ENCODE measurements at regions not wholly inside any gene's neighbourhood (a gene's known extent, or its start where the extent isn't known, plus 50 kb on each side); places are given as distances from the start of the nearest gene placed in this dataset.
"Not testable (repeated sequence)": the region's sequence is repeated elsewhere in the genome, so short reads cannot be mapped to it uniquely, and the experiment has no call there.

GRCh38 chr13:63236667-63237396 is 1821.2 kb upstream of the PCDH20 start:
- H3K4me2 ChIP-seq (ENCODE audit: low read length); ATAC-seq; H3K9me3 ChIP-seq (ENCODE audit: control insufficient read depth in 1 of 2, insufficient read depth in 1 of 2, low read depth in 1 of 2, low read length in 2 of 2); H3K4me3 ChIP-seq (replicated peaks in 1 of 2; ENCODE audit: low read depth in 1 of 2, low read length in 2 of 2); H3K27ac ChIP-seq (ENCODE audit: low read depth, low read length); H2AFZ ChIP-seq (ENCODE audit: low read depth, low read length, poor library complexity, severe bottlenecking); DNase-seq (ENCODE audit: low read depth, low spot score); intact Hi-C loops (cut with micrococcal nuclease); RAD21 ChIA-PET (ENCODE audit: low non-redundant PET in 1 of 2, low total read pairs in 2 of 2, uncharacterized antibody in 2 of 2, unreplicated experiment in 2 of 2); H3K36me3 ChIP-seq (ENCODE audit: control insufficient read depth in 1 of 2, insufficient read depth in 2 of 2, low read length in 2 of 2); CTCF ChIA-PET; POLR2A ChIA-PET; H3K9me2 ChIP-seq (ENCODE audit: insufficient read depth); H4K20me1 ChIP-seq (ENCODE audit: insufficient read depth); H3K27me3 ChIP-seq (ENCODE audit: insufficient read depth, low read length); H3K9ac ChIP-seq (ENCODE audit: low read length); H3K4me1 ChIP-seq (ENCODE audit: control insufficient read depth in 1 of 2, insufficient read depth in 2 of 2, low read length in 2 of 2); H3K79me2 ChIP-seq (ENCODE audit: insufficient read depth, low read length); BruUV-seq (replicated peaks): not testable (repeated sequence)

GRCh38 chr13:63218596-63218995 is 1802.9 kb upstream of the PCDH20 start:
- H3K27me3 ChIP-seq (ENCODE audit: insufficient read depth, low read length); intact Hi-C loops (cut with micrococcal nuclease); H3K4me1 ChIP-seq (ENCODE audit: control insufficient read depth in 1 of 2, insufficient read depth in 2 of 2, low read length in 2 of 2); H3K27ac ChIP-seq (ENCODE audit: low read depth, low read length); H3K4me3 ChIP-seq (replicated peaks in 1 of 2; ENCODE audit: low read depth in 1 of 2, low read length in 2 of 2); DNase-seq (ENCODE audit: low read depth, low spot score); H3K9me2 ChIP-seq (ENCODE audit: insufficient read depth); H3K79me2 ChIP-seq (ENCODE audit: insufficient read depth, low read length); H3K9ac ChIP-seq (ENCODE audit: low read length); H3K36me3 ChIP-seq (ENCODE audit: control insufficient read depth in 1 of 2, insufficient read depth in 2 of 2, low read length in 2 of 2); POLR2A ChIA-PET; BruUV-seq (replicated peaks); H3K9me3 ChIP-seq (ENCODE audit: control insufficient read depth in 1 of 2, insufficient read depth in 1 of 2, low read depth in 1 of 2, low read length in 2 of 2); ATAC-seq; H3K4me2 ChIP-seq (ENCODE audit: low read length); RAD21 ChIA-PET (ENCODE audit: low non-redundant PET in 1 of 2, low total read pairs in 2 of 2, uncharacterized antibody in 2 of 2, unreplicated experiment in 2 of 2); H4K20me1 ChIP-seq (ENCODE audit: insufficient read depth); H2AFZ ChIP-seq (ENCODE audit: low read depth, low read length, poor library complexity, severe bottlenecking); CTCF ChIA-PET: not testable (repeated sequence)

- no peak overlapping the region for H3K4me2 ChIP-seq (ENCODE audit: low read length)
- POLR2A ChIA-PET, result no interaction called here
- DNase-seq (ENCODE audit: low read depth, low spot score), result no peak
- TF ChIP-seq RAD21 (IDR thresholded peaks at IDR 0.05; ENCODE audit: low read depth), result no peak
- no peak for TF ChIP-seq EZH2phosphoT487 (IDR thresholded peaks at IDR 0.05; ENCODE audit: borderline replicate concordance)
- TF ChIP-seq MAX (IDR thresholded peaks at IDR 0.05), result no peak
- no peak for TF ChIP-seq ZBTB33 (IDR thresholded peaks at IDR 0.05; ENCODE audit: extremely low read depth, insufficient replicate concordance, low read length)
- no peak for TF ChIP-seq REST (IDR thresholded peaks at IDR 0.05; ENCODE audit: low read depth)
Observed at GRCh38 chr13:63209330-63210017, 1793.8 kb upstream of the PCDH20 start.

More at GRCh38 chr13:63209330-63210017, 1793.8 kb upstream of the PCDH20 start:
- intact Hi-C loops (cut with micrococcal nuclease), result no loop called here
- H3K4me3 ChIP-seq (replicated peaks in 1 of 2; ENCODE audit: low read depth in 1 of 2, low read length in 2 of 2), result no peak overlapping the region
- no TSS peak for BruUV-seq (replicated peaks)
- H3K27me3 ChIP-seq (ENCODE audit: insufficient read depth, low read length), result no peaks in the 10 kb centered on the region
- H3K9ac ChIP-seq (ENCODE audit: low read length), result no peak overlapping the region
- ChIA-PET CTCF (no interaction called here), RAD21 (ENCODE audit: low non-redundant PET in 1 of 2, low total read pairs in 2 of 2, uncharacterized antibody in 2 of 2, unreplicated experiment in 2 of 2) (no interaction called here)
- no peak for ATAC-seq
- no peaks in the 10 kb centered on the region for H3K36me3 ChIP-seq (ENCODE audit: control insufficient read depth in 1 of 2, insufficient read depth in 2 of 2, low read length in 2 of 2)
- H2AFZ ChIP-seq (ENCODE audit: low read depth, low read length, poor library complexity, severe bottlenecking), result no peak overlapping the region
- H4K20me1 ChIP-seq (ENCODE audit: insufficient read depth), result no peaks in the 10 kb centered on the region
- H3K9me3 ChIP-seq (ENCODE audit: control insufficient read depth in 1 of 2, insufficient read depth in 1 of 2, low read depth in 1 of 2, low read length in 2 of 2), result no peaks in the 10 kb centered on the region
- H3K27ac ChIP-seq (ENCODE audit: low read depth, low read length), result no peak overlapping the region
- no peaks in the 10 kb centered on the region for H3K79me2 ChIP-seq (ENCODE audit: insufficient read depth, low read length)
- no peaks in the 10 kb centered on the region for H3K4me1 ChIP-seq (ENCODE audit: control insufficient read depth in 1 of 2, insufficient read depth in 2 of 2, low read length in 2 of 2)
- no peaks in the 10 kb centered on the region for H3K9me2 ChIP-seq (ENCODE audit: insufficient read depth)

Data from HCT116 (cell line).